Stimulated activated naive CD8-positive, alpha-beta T cell treated with anti-CD3 and anti-CD28 coated beads, Interleukin-15, Interleukin-2, amounts not matched to agents 100 U/mL and 50 U/mL, for 24 hours (primary cell): ENCODE measurements at regions not wholly inside any gene's neighbourhood (a gene's known extent, or its start where the extent isn't known, plus 50 kb on each side); places are given as distances from the start of the nearest gene placed in this dataset.
"Not testable (repeated sequence)": the region's sequence is repeated elsewhere in the genome, so short reads cannot be mapped to it uniquely, and the experiment has no call there.

ENCODE experiments used
- ATAC-seq: fragments of 150-1000 bp; cut with Tn5 transposase; one replicate; pipeline ENCODE4 v1.10.0; 2021
- DNase-seq: peaks from one replicate; pipeline ENCODE4 v3.0.0; 2021

- ATAC-seq: no peak
These were observed 50.4 kb upstream of the CECR2 start for GRCh38 chr22:17318817-17319216.

GRCh38 chr22:17315310-17315709 is 54.0 kb upstream of the CECR2 start:
- no peak for ATAC-seq

More at GRCh38 chr22:17318817-17319216, 50.4 kb upstream of the CECR2 start:
- no peak for DNase-seq

GRCh38 chr22:17314487-17314886 is 54.8 kb upstream of the CECR2 start:
- ATAC-seq: no peak

More at GRCh38 chr22:17315310-17315709, 54.0 kb upstream of the CECR2 start:
- no peak for DNase-seq

GRCh38 chr22:17313626-17314025 is 55.6 kb upstream of the CECR2 start:
- ATAC-seq: no peak

More at GRCh38 chr22:17314487-17314886, 54.8 kb upstream of the CECR2 start:
- no peak for DNase-seq

GRCh38 chr22:17307566-17307965 is 61.7 kb upstream of the CECR2 start:
- no peak for DNase-seq
- ATAC-seq: no peak

More at GRCh38 chr22:17313626-17314025, 55.6 kb upstream of the CECR2 start:
- DNase-seq: no peak

GRCh38 chr22:17305076-17305475 is 64.2 kb upstream of the CECR2 start:
- DNase-seq (no peak), ATAC-seq (no peak)

GRCh38 chr22:17303840-17304779 is 65.2 kb upstream of the CECR2 start:
- DNase-seq: peak; percentile 65

GRCh38 chr22:17303441-17303839 is 65.8 kb upstream of the CECR2 start:
- ATAC-seq (peak; percentile 23), DNase-seq (no peak)

More at GRCh38 chr22:17303840-17304779, 65.2 kb upstream of the CECR2 start:
- peak; percentile 97 for ATAC-seq

- ATAC-seq (no peak), DNase-seq (no peak)
These were observed 66.6 kb upstream of the CECR2 start for GRCh38 chr22:17302616-17303015.

GRCh38 chr22:17300926-17301325 is 68.3 kb upstream of the CECR2 start:
- no peak for DNase-seq
- ATAC-seq: no peak

- not testable (repeated sequence) for DNase-seq, ATAC-seq
These were observed 70.3 kb upstream of the CECR2 start for GRCh38 chr22:17298805-17299502.

- no peak for DNase-seq
- no peak for ATAC-seq
These were observed 66.4 kb upstream of the ADA2 start for GRCh38 chr22:17285656-17286055.

- ATAC-seq (no peak), DNase-seq (no peak)
These were observed 65.7 kb upstream of the ADA2 start for GRCh38 chr22:17284888-17285287.

- DNase-seq (no peak), ATAC-seq (no peak)
These were observed 65.2 kb upstream of the ADA2 start for GRCh38 chr22:17284466-17284865.

GRCh38 chr22:17283865-17284264 is 64.6 kb upstream of the ADA2 start:
- not testable (repeated sequence) for ATAC-seq, DNase-seq

- no peak for ATAC-seq
- DNase-seq: no peak
These were observed 64.2 kb upstream of the ADA2 start for GRCh38 chr22:17283423-17283822.

- peak; percentile 51 for ATAC-seq
- DNase-seq: no peak
These were observed 62.2 kb upstream of the ADA2 start for GRCh38 chr22:17281440-17281841.

GRCh38 chr22:17281026-17281425 is 61.8 kb upstream of the ADA2 start:
- ATAC-seq (no peak), DNase-seq (no peak)

- ATAC-seq (no peak), DNase-seq (no peak)
These were observed 53.3 kb upstream of the ADA2 start for GRCh38 chr22:17272511-17272991.

- DNase-seq (no peak), ATAC-seq (no peak)
These were observed 52.6 kb upstream of the ADA2 start for GRCh38 chr22:17271711-17272451.

- no peak for ATAC-seq
These were observed 50.5 kb upstream of the ADA2 start for GRCh38 chr22:17269607-17270261.

GRCh38 chr22:17269224-17269606 is 50.0 kb upstream of the ADA2 start:
- DNase-seq (no peak), ATAC-seq (no peak)

More at GRCh38 chr22:17269607-17270261, 50.5 kb upstream of the ADA2 start:
- DNase-seq: no peak
